ENCODE measurements at regions not wholly inside any gene's neighbourhood (a gene's known extent, or its start where the extent isn't known, plus 50 kb on each side); places are given as distances from the start of the nearest gene placed in this dataset.

- H3K9ac ChIP-seq = no peak overlapping the region
- H3K27ac ChIP-seq = no peak overlapping the region
- H3K4me1 ChIP-seq = no peaks in the 10 kb centered on the region
- no peak overlapping the region for H2AFZ ChIP-seq (replicated peaks)
- no peak overlapping the region for H3K27ac Mint-ChIP-seq
- H3F3A ChIP-seq (ENCODE audit: low read depth) = no peaks in the 10 kb centered on the region
- H3K9me3 Mint-ChIP-seq = no peaks in the 10 kb centered on the region
- H3K9me3 ChIP-seq (ENCODE audit: low read depth) = no peaks in the 10 kb centered on the region
- no peak overlapping the region for H3K4me3 Mint-ChIP-seq
- peaks cover 2% of the 10 kb centered on the region for H3K27me3 Mint-ChIP-seq (ENCODE audit: insufficient read depth, low read depth)
- TF ChIP-seq EZH2phosphoT487 (IDR thresholded peaks at IDR 0.05) (no peak), CTCF (IDR thresholded peaks at IDR 0.05) (no peak), EZH2 (IDR thresholded peaks at IDR 0.05) (no peak)
- H3K4me3 ChIP-seq = no peak overlapping the region
- H3K4me2 ChIP-seq = no peak overlapping the region
- no peaks in the 10 kb centered on the region for H3K79me2 ChIP-seq (ENCODE audit: low read depth)
- no peak for DNase-seq (ENCODE audit: low spot score)
- H4K20me1 ChIP-seq (ENCODE audit: low read depth) = no peaks in the 10 kb centered on the region
- no peaks in the 10 kb centered on the region for H3K36me3 Mint-ChIP-seq
- no peaks in the 10 kb centered on the region for H3K27me3 ChIP-seq
- no peaks in the 10 kb centered on the region for H3K36me3 ChIP-seq
- no peaks in the 10 kb centered on the region for H3K4me1 Mint-ChIP-seq
Measured at GRCh38 chr5:121380066-121380465, 471.6 kb upstream of the FTMT start.

- no peaks in the 10 kb centered on the region for H3K9me3 ChIP-seq (ENCODE audit: low read depth)
- H3K4me1 ChIP-seq = no peaks in the 10 kb centered on the region
- no peak overlapping the region for H3K4me2 ChIP-seq
- Mint-ChIP-seq H3K4me3 (no peak overlapping the region), H3K27me3 (ENCODE audit: insufficient read depth, low read depth) (no peaks in the 10 kb centered on the region), H3K9me3 (no peaks in the 10 kb centered on the region), H3K4me1 (no peaks in the 10 kb centered on the region), H3K27ac (no peak overlapping the region), H3K36me3 (no peaks in the 10 kb centered on the region)
- no peaks in the 10 kb centered on the region for H3F3A ChIP-seq (ENCODE audit: low read depth)
- H3K27ac ChIP-seq = no peak overlapping the region
- H2AFZ ChIP-seq (replicated peaks) = no peak overlapping the region
- H3K27me3 ChIP-seq = no peaks in the 10 kb centered on the region
- TF ChIP-seq EZH2 (IDR thresholded peaks at IDR 0.05) = no peak
- no peak for TF ChIP-seq EZH2phosphoT487 (IDR thresholded peaks at IDR 0.05)
- TF ChIP-seq CTCF (IDR thresholded peaks at IDR 0.05) = no peak
- H3K79me2 ChIP-seq (ENCODE audit: low read depth) = no peaks in the 10 kb centered on the region
- H4K20me1 ChIP-seq (ENCODE audit: low read depth) = no peaks in the 10 kb centered on the region
- H3K36me3 ChIP-seq = no peaks in the 10 kb centered on the region
- H3K9ac ChIP-seq = no peak overlapping the region
- DNase-seq (ENCODE audit: low spot score) = no peak
- H3K4me3 ChIP-seq = no peak overlapping the region
Measured at GRCh38 chr5:121384359-121384758, 467.3 kb upstream of the FTMT start.

GRCh38 chr5:121386334-121386733 is 465.3 kb upstream of the FTMT start:
- no peaks in the 10 kb centered on the region for H4K20me1 ChIP-seq (ENCODE audit: low read depth)
- H3K27ac Mint-ChIP-seq = no peak overlapping the region
- no peak overlapping the region for H2AFZ ChIP-seq (replicated peaks)
- no peaks in the 10 kb centered on the region for H3K27me3 Mint-ChIP-seq (ENCODE audit: insufficient read depth, low read depth)
- no peaks in the 10 kb centered on the region for H3K36me3 ChIP-seq
- no peaks in the 10 kb centered on the region for H3F3A ChIP-seq (ENCODE audit: low read depth)
- no peaks in the 10 kb centered on the region for H3K9me3 ChIP-seq (ENCODE audit: low read depth)
- H3K4me2 ChIP-seq = no peak overlapping the region
- no peak overlapping the region for H3K9ac ChIP-seq
- no peaks in the 10 kb centered on the region for H3K27me3 ChIP-seq
- no peak for DNase-seq (ENCODE audit: low spot score)
- H3K36me3 Mint-ChIP-seq = no peaks in the 10 kb centered on the region
- no peak overlapping the region for H3K4me3 Mint-ChIP-seq
- H3K79me2 ChIP-seq (ENCODE audit: low read depth) = no peaks in the 10 kb centered on the region
- no peak overlapping the region for H3K27ac ChIP-seq
- H3K4me3 ChIP-seq = no peak overlapping the region
- no peak for TF ChIP-seq EZH2 (IDR thresholded peaks at IDR 0.05)
- TF ChIP-seq EZH2phosphoT487 (IDR thresholded peaks at IDR 0.05) = no peak
- no peak for TF ChIP-seq CTCF (IDR thresholded peaks at IDR 0.05)
- H3K4me1 Mint-ChIP-seq = no peaks in the 10 kb centered on the region
- H3K4me1 ChIP-seq = no peaks in the 10 kb centered on the region
- no peaks in the 10 kb centered on the region for H3K9me3 Mint-ChIP-seq

GRCh38 chr5:121396716-121397115 is 455.0 kb upstream of the FTMT start:
- H3K27me3 ChIP-seq = no peaks in the 10 kb centered on the region
- H3K27ac ChIP-seq = no peak overlapping the region
- no peaks in the 10 kb centered on the region for H3K4me1 ChIP-seq
- H3K36me3 Mint-ChIP-seq = no peaks in the 10 kb centered on the region
- H3K27ac Mint-ChIP-seq = no peak overlapping the region
- no peaks in the 10 kb centered on the region for H3F3A ChIP-seq (ENCODE audit: low read depth)
- H3K4me1 Mint-ChIP-seq = no peaks in the 10 kb centered on the region
- no peak overlapping the region for H3K4me3 ChIP-seq
- no peaks in the 10 kb centered on the region for H3K79me2 ChIP-seq (ENCODE audit: low read depth)
- H3K9me3 ChIP-seq (ENCODE audit: low read depth) = no peaks in the 10 kb centered on the region
- no peak overlapping the region for H3K4me2 ChIP-seq
- no peaks in the 10 kb centered on the region for H3K36me3 ChIP-seq
- H2AFZ ChIP-seq (replicated peaks) = no peak overlapping the region
- no peak for DNase-seq (ENCODE audit: low spot score)
- no peaks in the 10 kb centered on the region for H4K20me1 ChIP-seq (ENCODE audit: low read depth)
- no peaks in the 10 kb centered on the region for H3K9me3 Mint-ChIP-seq
- TF ChIP-seq EZH2phosphoT487 (IDR thresholded peaks at IDR 0.05) (no peak), CTCF (IDR thresholded peaks at IDR 0.05) (no peak), EZH2 (IDR thresholded peaks at IDR 0.05) (no peak)
- H3K27me3 Mint-ChIP-seq (ENCODE audit: insufficient read depth, low read depth) = no peaks in the 10 kb centered on the region
- no peak overlapping the region for H3K4me3 Mint-ChIP-seq
- no peak overlapping the region for H3K9ac ChIP-seq

Data from neural progenitor cell (in vitro differentiated cells).